ENCODE measurements at regions not wholly inside any gene's neighbourhood (a gene's known extent, or its start where the extent isn't known, plus 50 kb on each side); places are given as distances from the start of the nearest gene placed in this dataset.
"Not testable (repeated sequence)": the region's sequence is repeated elsewhere in the genome, so short reads cannot be mapped to it uniquely, and the experiment has no call there.

DNA sequence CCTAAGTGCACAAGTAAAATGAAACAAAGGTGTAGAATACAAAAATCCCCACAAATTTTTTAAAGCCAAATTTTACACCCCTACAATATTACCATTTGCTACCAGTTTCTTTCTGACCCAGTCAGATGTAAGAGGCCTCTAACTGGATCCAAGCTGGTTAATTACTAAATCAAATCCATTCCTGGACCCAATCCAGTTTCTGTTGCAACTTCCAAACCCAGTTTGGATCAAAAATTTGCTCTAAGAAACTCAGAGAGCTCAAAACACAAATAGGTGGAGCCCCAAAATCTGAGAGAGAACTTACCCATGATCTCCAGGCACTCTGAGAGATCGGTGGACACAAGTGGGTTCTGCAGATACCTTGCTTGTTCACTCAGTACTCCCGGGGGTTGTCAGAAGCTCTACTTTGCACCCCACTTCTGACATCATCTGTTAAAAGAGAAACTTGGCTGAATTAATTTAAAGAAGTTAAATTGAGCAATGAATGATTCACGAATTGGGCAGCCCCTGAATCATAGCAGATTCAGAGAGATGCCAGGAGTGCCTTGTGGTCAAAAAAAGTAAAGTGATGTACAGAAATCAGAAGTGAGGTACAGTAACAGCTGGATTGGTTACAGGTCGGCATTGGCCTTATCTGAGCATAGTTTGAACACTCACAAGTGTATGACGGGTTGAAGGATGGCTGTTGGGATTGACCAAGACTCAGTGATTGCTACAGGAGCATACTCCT is 448.0 kb downstream of the KCNT2 start:
- DNase-seq = peak; percentile 19

DNA sequence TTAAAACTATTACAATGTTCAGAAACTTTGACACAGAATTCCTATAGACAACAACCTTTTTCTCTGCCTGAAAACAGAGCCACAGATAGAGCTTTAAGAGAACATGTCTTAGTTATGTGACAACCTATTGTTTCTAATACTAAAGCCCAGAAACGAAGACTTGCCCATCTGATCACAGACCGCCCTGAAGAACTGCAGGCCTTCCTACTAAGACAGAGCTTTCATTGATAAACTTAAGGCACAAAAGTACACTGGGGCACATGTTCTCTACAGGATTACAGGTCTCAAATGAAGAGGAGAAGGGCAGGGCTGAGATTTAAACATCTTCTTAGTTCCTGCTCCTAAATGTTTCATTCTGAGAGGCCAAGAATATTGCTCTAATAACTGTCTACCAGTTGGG is 452.7 kb downstream of the KCNT2 start:
- DNase-seq = no peak

DNA sequence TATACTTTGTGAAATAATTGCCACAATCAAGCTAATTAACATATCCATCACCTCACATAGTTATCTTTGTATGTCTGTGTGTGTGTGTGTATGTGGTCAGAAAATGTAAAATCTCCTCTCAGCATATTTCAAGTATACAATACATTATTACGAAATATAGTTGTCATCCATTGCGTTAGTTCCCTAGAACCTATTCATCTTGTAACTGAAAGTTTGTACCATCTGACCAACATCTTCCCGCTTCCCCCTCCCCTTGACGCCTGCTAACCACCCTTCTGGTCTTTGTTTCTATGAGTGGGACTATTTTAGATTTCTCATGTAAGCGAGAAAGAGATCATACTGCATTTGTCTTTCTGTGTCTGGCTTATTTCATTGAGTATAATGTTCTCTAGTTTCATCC is 455.3 kb downstream of the KCNT2 start:
- DNase-seq = no peak

DNA sequence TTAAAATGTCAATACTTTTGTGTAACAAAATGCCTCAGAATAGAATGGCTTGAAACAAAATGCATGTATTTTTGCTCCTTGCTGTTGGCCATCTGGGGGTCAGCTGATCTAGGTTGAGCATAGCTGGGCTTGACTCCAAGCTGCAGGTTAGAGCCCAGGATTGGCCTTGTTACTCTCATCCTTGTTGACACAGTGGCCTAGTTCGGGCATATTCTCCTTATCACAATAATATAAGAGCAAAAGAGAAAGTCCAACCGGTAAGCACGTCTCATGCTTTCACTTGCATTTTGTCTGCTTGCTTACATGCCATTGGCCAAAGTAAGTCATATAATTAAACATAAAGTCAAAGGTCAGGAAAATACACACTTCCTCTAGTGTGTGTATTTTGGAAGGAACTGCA is 456.2 kb downstream of the KCNT2 start:
- no peak for DNase-seq

DNA sequence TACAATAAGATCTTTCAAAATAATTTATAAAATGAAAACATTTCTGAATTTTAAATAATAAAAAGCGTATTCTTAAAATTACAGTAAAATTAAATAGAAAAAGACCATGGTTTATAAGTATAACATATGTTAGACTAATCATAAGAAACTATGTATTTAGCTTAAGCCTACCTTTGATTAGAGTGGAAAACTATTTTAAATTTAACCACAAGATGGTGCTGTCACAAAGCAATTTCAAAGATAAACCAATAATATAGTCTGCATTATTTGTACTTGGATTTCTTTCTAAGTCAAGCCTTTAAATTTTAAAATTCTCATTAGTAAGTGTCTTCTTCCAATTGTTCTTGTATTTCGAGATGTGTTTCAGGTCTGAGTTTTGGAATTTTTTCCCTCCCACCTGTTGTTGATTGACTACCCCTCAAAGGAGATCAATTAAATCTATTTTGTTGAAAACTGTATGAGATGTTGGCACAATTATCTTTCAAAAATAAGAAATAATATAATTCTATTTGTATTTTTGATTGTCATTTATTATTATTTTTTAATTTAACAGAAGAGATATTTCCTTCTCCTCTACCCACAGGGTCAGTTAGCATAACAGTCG is 459.8 kb downstream of the KCNT2 start:
- peak; percentile 49 for DNase-seq

DNA sequence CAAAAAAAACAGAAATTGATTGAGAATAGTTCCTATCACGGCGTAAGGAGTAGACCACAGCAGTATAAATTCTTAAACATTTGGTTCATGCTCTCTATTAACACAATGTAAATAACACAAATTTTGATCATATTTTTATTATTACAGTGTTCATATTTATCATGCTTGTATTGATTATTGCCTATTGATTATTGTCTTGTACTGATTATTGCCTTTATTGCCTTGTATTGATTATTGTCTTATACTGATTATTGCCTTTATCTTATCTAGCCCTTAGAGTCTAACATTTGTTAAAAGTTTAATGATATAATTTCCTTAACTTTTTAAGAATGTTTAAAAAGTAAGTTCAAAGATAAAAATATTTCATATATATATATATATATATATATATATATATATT is 460.7 kb downstream of the KCNT2 start:
- no peak for DNase-seq

DNA sequence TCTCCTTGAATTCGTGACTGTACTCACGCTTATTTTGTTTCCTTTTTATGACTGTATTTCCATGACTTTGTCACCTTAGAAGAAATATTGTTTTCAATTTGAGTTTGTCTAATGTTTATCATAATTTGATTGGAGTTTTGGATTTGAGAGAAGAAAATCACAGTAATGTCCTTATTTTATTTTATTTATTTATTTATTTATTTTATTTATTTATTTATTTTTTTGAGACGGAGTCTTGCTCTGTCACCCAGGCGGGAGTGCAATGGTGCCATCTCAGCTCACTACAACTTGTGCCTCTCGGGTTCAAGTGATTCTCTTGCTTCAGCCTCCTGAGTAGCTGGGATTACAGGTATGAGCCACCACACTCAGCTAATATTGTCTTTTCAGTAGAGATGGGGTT is 463.1 kb downstream of the KCNT2 start:
- not testable (repeated sequence) for DNase-seq

DNA sequence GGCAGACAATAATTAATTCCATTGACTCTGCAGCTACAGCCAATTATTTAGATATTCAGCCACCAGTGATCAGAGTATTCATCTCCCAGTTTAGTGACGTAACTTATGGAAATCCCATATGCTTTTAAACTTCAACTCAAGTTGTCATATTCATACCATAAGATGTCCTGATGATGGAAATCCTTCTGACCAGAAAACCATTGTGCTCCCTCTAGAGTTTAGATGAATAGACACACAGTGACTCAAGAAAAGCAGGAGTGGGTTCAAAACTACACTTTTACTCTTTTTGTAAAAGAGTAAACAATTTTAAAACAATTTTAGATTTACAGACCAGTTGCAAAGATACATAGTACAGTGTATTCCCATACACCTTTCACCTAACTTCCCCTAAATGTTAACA is 463.7 kb downstream of the KCNT2 start:
- no peak for DNase-seq

DNA sequence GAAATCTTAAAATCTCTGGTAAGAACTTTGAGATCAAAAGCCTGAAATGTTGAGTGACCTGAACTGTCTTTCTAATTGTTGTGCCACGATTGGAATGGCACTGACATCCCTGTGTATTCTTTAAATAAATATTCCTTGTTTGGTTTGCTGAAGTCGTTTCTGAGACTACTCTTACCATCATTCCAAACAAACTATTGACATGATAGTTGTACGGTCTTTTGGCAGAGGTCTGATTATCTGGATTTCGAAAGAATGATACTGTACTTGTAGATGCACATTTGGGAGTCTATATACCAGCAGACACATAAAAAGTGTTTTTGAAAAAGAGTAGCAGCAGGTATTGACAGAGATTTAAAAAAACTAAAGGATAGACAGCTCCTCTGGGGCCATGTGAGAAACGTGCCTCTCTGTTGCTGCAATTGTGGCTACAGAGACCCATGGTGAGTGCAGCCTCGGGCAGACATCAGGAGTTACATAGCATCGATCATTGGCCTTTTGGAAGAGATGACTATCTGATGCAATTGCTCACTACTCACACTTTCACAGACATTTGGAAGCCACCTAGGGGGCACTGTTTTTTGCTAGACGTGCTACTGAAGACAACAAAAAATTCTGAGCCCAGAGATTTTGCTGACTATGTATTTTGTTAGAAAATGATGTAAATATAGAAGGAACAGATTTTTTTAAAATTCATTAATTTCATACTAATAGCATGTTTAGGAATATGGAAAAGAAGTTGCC is 464.5 kb downstream of the KCNT2 start:
- DNase-seq = no peak

DNA sequence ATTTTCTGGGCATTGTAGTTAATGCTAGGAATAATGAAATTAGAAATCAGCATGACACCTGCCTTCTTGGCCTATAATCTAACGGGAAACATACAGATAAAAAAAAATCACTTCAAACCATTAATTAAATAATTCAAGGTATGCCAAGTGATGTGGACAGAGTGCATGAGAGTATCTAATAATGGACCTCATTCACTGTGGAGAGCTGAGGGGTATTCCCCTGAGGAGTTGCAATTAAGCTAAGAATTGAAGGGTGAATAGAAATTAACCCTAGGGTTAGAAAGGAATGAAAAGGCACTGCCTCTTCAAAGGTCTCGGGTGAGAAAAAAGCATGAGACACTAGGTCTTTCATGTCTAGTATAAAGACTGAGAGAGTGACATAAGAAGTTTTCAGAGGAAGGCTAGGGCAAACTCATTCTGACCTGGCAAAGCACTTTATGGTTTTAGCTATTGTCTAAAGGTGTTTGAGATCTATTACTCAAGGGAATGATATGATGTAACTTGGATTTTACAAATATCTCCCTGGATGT is 466.1 kb downstream of the KCNT2 start:
- no peak for DNase-seq

DNA sequence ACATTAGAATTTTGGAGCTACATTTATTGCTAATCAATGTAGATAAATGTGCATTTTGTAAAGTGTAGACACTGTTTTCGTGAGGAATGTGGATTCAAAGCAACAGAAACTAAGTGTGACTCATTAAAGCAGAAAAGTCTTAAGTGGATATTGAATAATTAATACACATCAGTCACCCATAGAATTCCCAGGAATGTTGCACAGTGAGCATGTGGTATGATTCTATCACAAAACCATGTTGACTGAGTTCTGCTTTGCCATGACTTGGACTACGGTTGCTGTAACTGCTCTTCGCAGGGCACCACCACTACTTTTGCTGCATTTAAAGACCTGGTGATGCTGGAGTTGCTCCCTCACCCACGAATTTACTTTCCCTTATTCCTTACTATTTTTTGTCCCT is 471.8 kb downstream of the KCNT2 start:
- DNase-seq = no peak

DNA sequence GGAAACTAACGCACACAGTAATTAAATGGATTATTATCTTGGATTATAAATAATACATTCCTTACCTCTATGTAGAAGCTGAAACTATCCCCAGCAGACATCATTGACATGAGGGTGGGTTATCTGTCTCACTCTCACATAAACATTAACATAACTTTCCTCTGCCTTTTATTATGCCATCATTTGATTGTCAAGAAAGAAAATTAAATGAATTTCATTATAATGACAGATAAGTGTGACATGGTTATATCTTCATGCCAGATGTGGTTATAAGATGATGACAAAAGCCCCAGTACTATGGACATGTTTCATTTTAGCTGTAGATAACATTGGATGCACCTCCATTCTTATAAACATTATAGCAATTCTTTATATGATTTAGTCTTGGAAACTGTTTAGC is 476.5 kb downstream of the KCNT2 start:
- DNase-seq = no peak

DNA sequence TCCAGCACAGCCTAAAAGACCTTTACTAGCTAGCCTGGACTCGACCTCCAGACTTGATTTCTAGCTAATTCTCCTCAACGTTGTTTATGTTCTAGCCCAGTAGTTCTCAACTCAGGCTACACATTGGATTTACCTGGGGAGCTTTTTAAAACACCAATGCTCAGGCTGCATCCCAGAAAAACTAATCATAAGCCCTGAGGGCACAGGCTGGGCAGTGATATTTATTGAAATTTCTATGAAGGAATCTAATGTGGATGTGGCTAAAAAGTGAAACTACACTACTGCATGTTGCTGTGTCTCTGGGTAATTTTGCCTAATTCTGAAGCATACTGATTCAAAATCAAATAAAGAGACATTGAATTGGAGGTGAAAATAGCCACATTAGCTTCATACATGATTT is 479.4 kb downstream of the KCNT2 start:
- no peak for DNase-seq

DNA sequence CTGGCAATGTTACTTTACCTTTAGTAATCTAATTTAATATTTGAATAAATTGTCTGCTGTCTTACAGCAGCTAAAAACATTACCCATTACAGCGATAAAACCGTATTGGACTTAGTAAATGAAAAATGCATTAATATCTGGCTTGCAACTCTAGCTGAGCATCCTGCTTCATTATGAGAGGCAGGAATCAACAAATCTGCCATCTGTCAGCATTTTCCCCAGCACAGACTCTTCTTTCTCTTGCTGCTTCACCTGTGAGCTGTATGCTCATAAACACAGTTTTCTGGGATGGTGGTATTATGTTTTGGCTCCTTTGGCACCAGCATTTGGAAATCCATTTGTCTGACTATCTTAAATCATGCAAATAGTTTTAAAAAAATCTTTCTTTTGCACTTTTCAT is 487.1 kb downstream of the KCNT2 start:
- DNase-seq = no peak

DNA sequence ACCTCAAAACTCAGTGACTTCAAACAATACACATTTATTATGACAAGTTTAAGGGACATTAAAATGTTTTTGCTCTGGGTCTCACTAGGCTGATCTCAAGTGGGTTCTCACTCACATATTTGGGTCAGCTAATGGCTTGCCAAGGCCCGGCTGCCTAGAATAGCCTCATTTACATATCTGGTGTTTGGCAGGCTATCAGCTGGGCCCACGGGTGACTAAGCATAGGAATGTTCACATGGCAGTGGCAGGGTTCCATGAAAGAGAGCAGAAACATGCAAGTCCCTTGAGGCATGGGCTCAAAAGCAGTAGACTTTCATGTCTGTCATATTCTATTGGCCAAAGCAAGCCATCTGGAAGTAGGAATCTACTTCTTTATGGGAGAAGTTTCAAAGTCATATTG is 492.6 kb downstream of the KCNT2 start:
- peak; percentile 80 for DNase-seq

DNA sequence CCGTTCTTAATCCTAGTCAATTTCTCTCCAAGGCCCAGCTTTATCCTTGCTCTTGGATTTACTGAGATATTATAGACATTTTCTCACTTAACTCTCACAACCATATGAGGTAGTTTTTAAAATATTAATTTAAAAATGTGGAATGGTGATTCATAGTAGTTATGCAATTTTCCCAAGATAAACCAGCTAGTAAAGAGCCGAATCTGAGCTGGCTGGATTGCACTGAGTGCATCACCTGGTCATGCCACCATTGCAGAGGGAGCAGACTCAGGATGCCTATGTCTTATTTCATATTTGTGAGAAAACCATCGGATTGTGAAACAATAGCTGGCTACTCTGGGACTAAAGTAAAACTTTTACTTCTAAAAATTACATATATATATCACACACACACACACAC is 494.0 kb downstream of the KCNT2 start:
- DNase-seq = peak; percentile 8

DNA sequence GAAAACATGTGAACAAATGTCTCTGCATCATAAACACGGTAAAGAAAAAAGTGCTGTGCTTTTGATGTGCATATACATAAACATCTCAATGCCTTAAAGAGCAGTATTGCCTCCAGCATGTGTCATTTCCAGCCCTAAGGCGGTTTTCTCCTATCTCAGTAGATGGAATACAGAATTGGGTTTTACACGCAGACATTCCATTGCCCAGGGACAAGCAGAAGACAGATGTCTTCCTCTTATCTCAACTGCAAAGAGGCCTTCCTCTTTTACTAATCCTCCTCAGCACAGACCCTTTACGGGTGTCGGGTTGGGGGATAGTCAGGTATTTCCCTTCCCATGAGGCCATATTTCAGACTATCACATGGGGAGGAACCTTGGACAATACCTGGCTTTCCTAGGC is 499.2 kb downstream of the KCNT2 start:
- not testable (repeated sequence) for DNase-seq

DNA sequence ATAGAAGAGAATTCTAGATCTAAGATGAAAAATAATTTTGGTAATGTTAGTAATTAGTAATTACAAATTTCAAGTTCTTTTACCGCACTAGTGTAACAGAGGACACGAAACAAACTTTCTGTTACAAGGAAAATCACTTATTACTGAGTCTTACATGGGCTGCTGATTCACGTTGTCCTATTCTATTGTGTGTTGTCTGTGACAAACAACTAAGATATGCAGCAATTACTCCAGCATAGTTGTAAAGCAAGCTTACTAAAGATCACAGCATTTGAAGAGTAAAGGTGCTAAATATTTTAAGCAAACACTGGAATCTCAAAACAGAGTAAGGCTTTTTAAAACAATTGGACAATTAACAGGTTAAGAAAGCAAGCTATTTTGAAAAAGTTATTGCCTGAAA is 502.3 kb downstream of the KCNT2 start:
- DNase-seq = no peak

DNA sequence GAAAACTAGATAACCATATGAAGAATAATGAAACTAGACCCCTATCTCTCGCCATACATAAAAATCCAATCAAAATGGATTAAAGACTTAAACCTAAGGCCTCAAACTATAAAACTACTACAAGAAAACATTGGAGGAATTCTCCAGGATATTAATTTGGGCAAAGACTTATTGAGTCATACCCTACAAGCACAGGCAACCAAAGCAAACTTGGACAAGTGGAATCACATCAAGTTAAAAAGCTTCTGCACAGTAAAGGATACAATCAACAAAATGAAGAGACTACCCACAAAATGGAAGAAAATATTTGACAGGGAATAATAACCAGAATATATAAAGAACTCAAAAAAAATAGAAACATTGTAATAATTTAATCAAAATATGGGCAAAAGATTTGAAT is 505.4 kb downstream of the KCNT2 start:
- DNase-seq = no peak

DNA sequence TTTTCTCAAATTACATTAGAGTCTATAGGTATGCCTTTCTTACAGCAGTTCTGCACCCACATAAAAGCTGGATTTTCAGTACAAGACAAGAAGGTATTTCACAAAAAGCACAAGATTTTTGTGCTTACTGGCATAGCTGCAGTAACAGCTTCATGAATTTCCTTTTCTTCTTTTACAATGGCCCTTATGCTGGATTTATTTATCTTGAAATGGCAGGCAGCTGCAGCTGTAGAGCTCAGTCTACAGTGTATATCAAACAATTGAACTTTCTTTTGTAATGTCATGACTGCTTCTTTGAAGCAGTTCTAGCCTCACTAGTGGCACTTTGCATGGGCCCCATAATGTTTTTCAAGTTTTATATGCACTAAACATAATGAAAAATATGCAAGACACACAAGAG is 510.2 kb downstream of the KCNT2 start:
- no peak for DNase-seq

DNA sequence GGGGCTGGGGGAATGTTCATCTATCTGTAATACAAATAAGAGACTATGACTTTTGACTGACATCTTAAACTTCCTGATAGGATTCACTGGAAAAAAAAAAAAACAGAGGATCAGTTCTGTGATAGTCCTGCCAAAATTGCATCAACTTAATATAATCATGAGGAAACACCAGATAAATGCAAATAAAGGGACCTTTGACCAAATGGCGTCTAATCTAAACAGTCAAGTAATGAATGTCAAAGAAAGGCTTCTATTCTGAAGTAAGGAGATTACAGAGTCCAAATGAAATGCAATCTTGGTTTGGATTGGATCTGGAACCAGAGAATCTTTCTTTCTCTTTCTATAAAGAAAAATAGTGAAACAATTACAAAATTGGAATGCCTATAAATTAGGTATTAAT is 513.4 kb downstream of the KCNT2 start:
- no peak for DNase-seq

DNA sequence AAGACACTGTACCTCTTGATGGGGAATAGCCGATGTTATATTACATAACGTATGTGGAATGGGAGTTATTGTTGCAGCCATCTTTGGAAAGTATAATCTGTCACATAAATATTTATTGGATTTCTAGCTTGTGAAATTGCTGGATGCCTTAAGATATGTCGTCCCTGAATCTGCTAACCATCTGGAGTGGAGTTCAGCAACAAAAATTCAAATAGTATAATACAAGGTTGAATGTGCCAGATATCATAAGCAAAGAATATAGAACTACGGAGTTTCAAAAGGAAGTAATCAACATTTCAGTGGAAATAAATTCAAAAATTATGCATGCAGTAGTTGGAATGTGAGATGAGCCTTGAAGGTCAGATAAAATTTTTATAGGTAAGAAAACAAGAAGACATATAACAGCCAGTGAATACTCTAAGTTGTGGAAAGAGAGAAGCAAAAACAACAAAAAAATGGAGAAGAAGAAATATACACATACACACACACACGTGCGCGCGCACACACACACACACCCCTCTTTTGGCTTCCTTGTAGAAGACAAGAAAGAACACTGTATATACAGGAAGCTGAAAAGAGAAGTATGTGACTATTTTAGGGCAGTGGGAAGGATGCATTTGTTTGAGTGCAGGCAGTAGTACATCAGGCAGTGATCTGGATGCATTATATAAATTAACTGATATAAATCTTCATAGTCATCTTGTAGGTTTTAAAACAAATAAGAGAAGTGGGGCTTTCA is 516.7 kb downstream of the KCNT2 start:
- DNase-seq = no peak

DNA sequence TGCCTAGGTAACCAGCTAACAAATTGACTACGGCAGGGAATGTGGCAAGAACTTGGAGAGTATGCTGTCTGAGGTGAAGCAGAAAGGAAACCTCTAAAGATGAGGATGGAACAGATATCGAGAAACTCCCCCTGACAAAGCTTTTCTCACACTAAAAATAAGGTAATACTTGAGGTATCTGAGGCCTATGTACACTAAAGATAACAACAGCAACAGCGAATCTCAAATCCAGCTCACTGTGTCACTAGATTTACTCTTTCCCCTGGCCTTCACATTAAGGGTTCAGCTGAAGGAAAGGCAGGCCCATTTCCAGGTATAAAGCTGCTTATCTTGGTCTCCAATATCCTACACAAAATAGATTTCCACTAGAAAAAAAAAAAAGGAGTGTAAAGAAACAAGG is 518.0 kb downstream of the KCNT2 start:
- DNase-seq = no peak

Data from fibroblast of skin of back (primary cell).